SJSA1 (cell line): ENCODE measurements at regions not wholly inside any gene's neighbourhood (a gene's known extent, or its start where the extent isn't known, plus 50 kb on each side); places are given as distances from the start of the nearest gene placed in this dataset.
A peak's percentile ranks its signal among the peaks of the same experiment; 100 is the strongest.

ENCODE experiments used
- DNase-seq, 2 experiments: peaks; one replicate each; pipeline ENCODE4 v3.0.0-alpha.2; 2015 to 2020; ENCODE audit warnings: low spot score in 2 of 2, low read depth in 1 of 2
- H3K27ac ChIP-seq: fragments of 250-450 bp; sonication (Bioruptor Pico); 2 replicates; pipeline ENCODE4 v1.5.1; 2020; ENCODE audit warnings: mild to moderate bottlenecking, moderate library complexity
- H3K27me3 ChIP-seq: fragments of 250-450 bp; sonication (Bioruptor Pico); replicated peaks from 2 replicates; pipeline ENCODE4 v1.5.1; 2020; ENCODE audit warnings: mild to moderate bottlenecking, moderate library complexity
- H3K36me3 ChIP-seq: fragments of 250-450 bp; sonication (Bioruptor Pico); 2 replicates; pipeline ENCODE4 v1.5.1; 2020; ENCODE audit warnings: mild to moderate bottlenecking
- H3K4me1 ChIP-seq: fragments of 250-450 bp; sonication (Bioruptor Pico); replicated peaks from 2 replicates; pipeline ENCODE4 v1.6.1; 2021; ENCODE audit warnings: mild to moderate bottlenecking
- H3K4me3 ChIP-seq: fragments of 250-450 bp; sonication (Bioruptor Pico); 2 replicates; pipeline ENCODE4 v1.5.1; 2020; ENCODE audit warnings: mild to moderate bottlenecking
- H3K9me3 ChIP-seq: fragments of 250-450 bp; sonication (Bioruptor Pico); replicated peaks from 2 replicates; pipeline ENCODE4 v1.5.1; 2020; ENCODE audit warnings: mild to moderate bottlenecking

- H3K27ac ChIP-seq = no peak overlapping the region
- no peak for DNase-seq
- no peaks in the 10 kb centered on the region for H3K4me1 ChIP-seq
- H3K27me3 ChIP-seq = no peaks in the 10 kb centered on the region
- no peak overlapping the region for H3K4me3 ChIP-seq
- H3K36me3 ChIP-seq = no peaks in the 10 kb centered on the region
- no peaks in the 10 kb centered on the region for H3K9me3 ChIP-seq
Measured at GRCh38 chr12:63090716-63091115, 60.3 kb downstream of the AVPR1A start.

GRCh38 chr12:63086149-63086915 lies 64.7 kb downstream of the AVPR1A start:
- Histone ChIP-seq H3K36me3 (no peaks in the 10 kb centered on the region), H3K27ac (no peak overlapping the region), H3K4me3 (no peak overlapping the region), H3K4me1 (no peaks in the 10 kb centered on the region), H3K9me3 (no peaks in the 10 kb centered on the region), H3K27me3 (no peaks in the 10 kb centered on the region)
- no peak for DNase-seq

GRCh38 chr12:63085120-63085519 lies 65.9 kb downstream of the AVPR1A start:
- Histone ChIP-seq H3K27ac (no peak overlapping the region), H3K4me1 (peaks cover 1% of the 10 kb centered on the region), H3K27me3 (no peaks in the 10 kb centered on the region), H3K36me3 (no peaks in the 10 kb centered on the region), H3K4me3 (no peak overlapping the region), H3K9me3 (no peaks in the 10 kb centered on the region)
- DNase-seq = no peak

GRCh38 chr12:63084501-63084900 lies 66.5 kb downstream of the AVPR1A start:
- Histone ChIP-seq H3K9me3 (no peaks in the 10 kb centered on the region), H3K4me1 (peaks cover 8% of the 10 kb centered on the region), H3K4me3 (no peak overlapping the region), H3K27ac (no peak overlapping the region), H3K27me3 (no peaks in the 10 kb centered on the region), H3K36me3 (no peaks in the 10 kb centered on the region)
- no peak for DNase-seq

GRCh38 chr12:63083046-63083445 lies 68.0 kb downstream of the AVPR1A start:
- Histone ChIP-seq H3K4me3 (no peak overlapping the region), H3K27ac (no peak overlapping the region), H3K27me3 (no peaks in the 10 kb centered on the region), H3K36me3 (no peaks in the 10 kb centered on the region), H3K4me1 (peaks cover 9% of the 10 kb centered on the region), H3K9me3 (no peaks in the 10 kb centered on the region)
- DNase-seq = no peak

- H3K4me3 ChIP-seq = no peak overlapping the region
- no peaks in the 10 kb centered on the region for H3K9me3 ChIP-seq
- peaks cover 9% of the 10 kb centered on the region for H3K4me1 ChIP-seq
- H3K27me3 ChIP-seq = no peaks in the 10 kb centered on the region
- DNase-seq = no peak
- no peak overlapping the region for H3K27ac ChIP-seq
- H3K36me3 ChIP-seq = no peaks in the 10 kb centered on the region
Measured at GRCh38 chr12:63079791-63080502, 71.1 kb downstream of the AVPR1A start.

GRCh38 chr12:63078906-63079305 lies 72.1 kb downstream of the AVPR1A start:
- H3K4me3 ChIP-seq = no peak overlapping the region
- no peaks in the 10 kb centered on the region for H3K9me3 ChIP-seq
- H3K27me3 ChIP-seq = no peaks in the 10 kb centered on the region
- peaks cover 9% of the 10 kb centered on the region for H3K4me1 ChIP-seq
- no peak for DNase-seq
- H3K36me3 ChIP-seq = no peaks in the 10 kb centered on the region
- H3K27ac ChIP-seq = no peak overlapping the region

- Histone ChIP-seq H3K36me3 (no peaks in the 10 kb centered on the region), H3K9me3 (no peaks in the 10 kb centered on the region), H3K27ac (no peak overlapping the region), H3K4me1 (peaks cover 9% of the 10 kb centered on the region), H3K4me3 (no peak overlapping the region), H3K27me3 (no peaks in the 10 kb centered on the region)
- DNase-seq = no peak
Measured at GRCh38 chr12:63075376-63076060, 75.5 kb downstream of the AVPR1A start.

GRCh38 chr12:63070709-63071108 lies 80.3 kb downstream of the AVPR1A start:
- Histone ChIP-seq H3K9me3 (no peaks in the 10 kb centered on the region), H3K27ac (no peak overlapping the region), H3K27me3 (no peaks in the 10 kb centered on the region), H3K4me1 (peaks cover 11% of the 10 kb centered on the region), H3K36me3 (no peaks in the 10 kb centered on the region), H3K4me3 (no peak overlapping the region)
- DNase-seq = no peak

- no peak for DNase-seq
- Histone ChIP-seq H3K27ac (no peak overlapping the region), H3K4me3 (no peak overlapping the region), H3K9me3 (no peaks in the 10 kb centered on the region), H3K27me3 (no peaks in the 10 kb centered on the region), H3K4me1 (peaks cover 11% of the 10 kb centered on the region), H3K36me3 (no peaks in the 10 kb centered on the region)
Measured at GRCh38 chr12:63069860-63070617, 81.0 kb downstream of the AVPR1A start.

- no peak overlapping the region for H3K27ac ChIP-seq
- DNase-seq = peak in 1 of 2 experiments; percentile 62
- no peaks in the 10 kb centered on the region for H3K9me3 ChIP-seq
- peaks cover 11% of the 10 kb centered on the region for H3K4me1 ChIP-seq
- no peak overlapping the region for H3K4me3 ChIP-seq
- no peaks in the 10 kb centered on the region for H3K36me3 ChIP-seq
- no peaks in the 10 kb centered on the region for H3K27me3 ChIP-seq
Measured at GRCh38 chr12:63068857-63069442, 82.1 kb downstream of the AVPR1A start.

- Histone ChIP-seq H3K4me1 (peaks cover 19% of the 10 kb centered on the region), H3K4me3 (no peak overlapping the region), H3K27ac (no peak overlapping the region)
Measured at GRCh38 chr12:63066782-63067181, 84.2 kb downstream of the AVPR1A start.

GRCh38 chr12:63066136-63066535 lies 84.9 kb downstream of the AVPR1A start:
- H3K27ac ChIP-seq = no peak overlapping the region
- no peaks in the 10 kb centered on the region for H3K9me3 ChIP-seq
- no peaks in the 10 kb centered on the region for H3K27me3 ChIP-seq
- DNase-seq = no peak
- H3K36me3 ChIP-seq = no peaks in the 10 kb centered on the region
- no peak overlapping the region for H3K4me3 ChIP-seq
- H3K4me1 ChIP-seq = peaks cover 19% of the 10 kb centered on the region

More at GRCh38 chr12:63066782-63067181, 84.2 kb downstream of the AVPR1A start:
- no peaks in the 10 kb centered on the region for H3K9me3 ChIP-seq
- H3K27me3 ChIP-seq = no peaks in the 10 kb centered on the region
- no peaks in the 10 kb centered on the region for H3K36me3 ChIP-seq
- DNase-seq = no peak
